Sigmoid colon (tissue), 4 donors: ENCODE measurements at regions not wholly inside any gene's neighbourhood (a gene's known extent, or its start where the extent isn't known, plus 50 kb on each side); places are given as distances from the start of the nearest gene placed in this dataset.

Source experiments
- POLR2A ChIP-seq, 2 donors: fragments of 450-650 bp; IDR thresholded peaks; one replicate each; pipeline ENCODE4 v1.6.1; 2016; ENCODE audit warnings: antibody characterized with exemption in 2 of 2, mild to moderate bottlenecking in 2 of 2, moderate library complexity in 2 of 2
- POLR2AphosphoS5 ChIP-seq, 4 donors: sonication (generic); formaldehyde crosslinking; IDR thresholded peaks; one replicate each; pipeline ENCODE4 v1.6.1; 2017; ENCODE audit warnings: antibody characterized with exemption in 4 of 4
- TF ChIP-seq, protein P1 (sequence below), 4 experiments: fragments of 450-650 bp in 3 of 4; fragments of 200-600 bp in 1 of 4; IDR thresholded peaks; one replicate each; pipeline ENCODE4 v1.5.1; 2016 to 2019; ENCODE audit warnings: antibody characterized with exemption in 4 of 4, mild to moderate bottlenecking in 3 of 4, moderate library complexity in 2 of 4

DNA sequence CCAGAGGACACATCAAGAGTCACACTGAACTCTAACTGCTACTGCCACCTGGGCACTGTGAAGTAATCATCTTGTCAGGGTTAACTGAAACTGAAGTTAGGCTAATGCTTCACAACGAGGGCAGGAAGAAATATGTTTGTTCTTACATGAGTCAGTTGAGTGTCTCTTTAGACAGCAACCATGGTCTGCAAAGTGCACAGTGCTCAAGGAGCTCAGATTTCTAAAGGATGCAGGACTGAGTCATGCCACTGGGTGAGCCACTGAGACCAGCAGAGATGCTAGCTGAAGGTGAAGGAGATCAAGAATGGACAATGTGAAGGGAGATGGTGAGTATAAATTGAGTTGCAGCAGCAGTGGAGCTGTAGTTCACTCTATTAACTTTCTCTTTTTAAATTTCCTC lies 76.0 kb upstream of the CTTNBP2 start:
- TF ChIP-seq, protein P1, sequence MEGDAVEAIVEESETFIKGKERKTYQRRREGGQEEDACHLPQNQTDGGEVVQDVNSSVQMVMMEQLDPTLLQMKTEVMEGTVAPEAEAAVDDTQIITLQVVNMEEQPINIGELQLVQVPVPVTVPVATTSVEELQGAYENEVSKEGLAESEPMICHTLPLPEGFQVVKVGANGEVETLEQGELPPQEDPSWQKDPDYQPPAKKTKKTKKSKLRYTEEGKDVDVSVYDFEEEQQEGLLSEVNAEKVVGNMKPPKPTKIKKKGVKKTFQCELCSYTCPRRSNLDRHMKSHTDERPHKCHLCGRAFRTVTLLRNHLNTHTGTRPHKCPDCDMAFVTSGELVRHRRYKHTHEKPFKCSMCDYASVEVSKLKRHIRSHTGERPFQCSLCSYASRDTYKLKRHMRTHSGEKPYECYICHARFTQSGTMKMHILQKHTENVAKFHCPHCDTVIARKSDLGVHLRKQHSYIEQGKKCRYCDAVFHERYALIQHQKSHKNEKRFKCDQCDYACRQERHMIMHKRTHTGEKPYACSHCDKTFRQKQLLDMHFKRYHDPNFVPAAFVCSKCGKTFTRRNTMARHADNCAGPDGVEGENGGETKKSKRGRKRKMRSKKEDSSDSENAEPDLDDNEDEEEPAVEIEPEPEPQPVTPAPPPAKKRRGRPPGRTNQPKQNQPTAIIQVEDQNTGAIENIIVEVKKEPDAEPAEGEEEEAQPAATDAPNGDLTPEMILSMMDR (IDR thresholded peaks at IDR 0.05): no peak
- TF ChIP-seq POLR2AphosphoS5 (IDR thresholded peaks at IDR 0.05) (no peak), POLR2A (IDR thresholded peaks at IDR 0.05) (no peak)
